Karpas-422 (cell line): ENCODE measurements at regions not wholly inside any gene's neighbourhood (a gene's known extent, or its start where the extent isn't known, plus 50 kb on each side); places are given as distances from the start of the nearest gene placed in this dataset.

Experiments used
- DNase-seq: peaks from one replicate; pipeline ENCODE4 v3.0.0-alpha.2; 2015
- H2AFZ ChIP-seq: fragments of 200-600 bp; sonication (generic); 2 replicates; pipeline ENCODE4 v1.6.1; 2014; ENCODE audit warnings: antibody characterized with exemption, low read length, mixed read lengths
- H3K27ac ChIP-seq: fragments of 200-600 bp; sonication (generic); 2 replicates; pipeline ENCODE4 v1.5.1; 2014; ENCODE audit warnings: mild to moderate bottlenecking, low read length, moderate library complexity
- H3K27me3 ChIP-seq: fragments of 200-600 bp; sonication (generic); 2 replicates; pipeline ENCODE4 v1.6.1; 2014; ENCODE audit warnings: low read length, mixed read lengths
- H3K36me3 ChIP-seq: fragments of 200-600 bp; sonication (generic); 2 replicates; pipeline ENCODE4 v1.6.1; 2014; ENCODE audit warnings: low read length, mixed read lengths; ENCODE audit not compliant: insufficient read depth
- H3K4me1 ChIP-seq: fragments of 200-600 bp; sonication (generic); 2 replicates; pipeline ENCODE4 v1.6.1; 2014; ENCODE audit warnings: mild to moderate bottlenecking, low read length, mixed read lengths
- H3K4me2 ChIP-seq: fragments of 200-600 bp; sonication (generic); 2 replicates; pipeline ENCODE4 v1.6.1; 2014; ENCODE audit warnings: low read length, low read depth, mild to moderate bottlenecking; ENCODE audit not compliant: poor library complexity, severe bottlenecking
- H3K4me3 ChIP-seq: fragments of 200-600 bp; sonication (generic); 2 replicates; pipeline ENCODE4 v1.5.1; 2014; ENCODE audit warnings: mild to moderate bottlenecking, antibody characterized with exemption, low read length, mixed read lengths
- H3K79me2 ChIP-seq: fragments of 200-600 bp; sonication (generic); 2 replicates; pipeline ENCODE4 v1.6.1; 2014; ENCODE audit warnings: mild to moderate bottlenecking, low read length, mixed read lengths
- H3K9ac ChIP-seq: fragments of 200-600 bp; sonication (generic); 2 replicates; pipeline ENCODE4 v1.6.0; 2014; ENCODE audit warnings: low read length
- H3K9me2 ChIP-seq: fragments of 200-600 bp; sonication (generic), shearing (Covaris generic); replicated peaks from 2 replicates; pipeline ENCODE4 v1.6.0; 2014; ENCODE audit warnings: mild to moderate bottlenecking, low read length, moderate library complexity; ENCODE audit not compliant: insufficient read depth
- H3K9me3 ChIP-seq: fragments of 300-700, 200-600 bp; sonication (generic); 2 replicates; pipeline ENCODE4 v1.6.1; 2014; ENCODE audit warnings: low read length, mixed read lengths
- H4K20me1 ChIP-seq: fragments of 200-600 bp; sonication (generic); 2 replicates; pipeline ENCODE4 v1.6.1; 2014; ENCODE audit warnings: mild to moderate bottlenecking, antibody characterized with exemption, low read length, low read depth; ENCODE audit not compliant: insufficient read depth

DNA sequence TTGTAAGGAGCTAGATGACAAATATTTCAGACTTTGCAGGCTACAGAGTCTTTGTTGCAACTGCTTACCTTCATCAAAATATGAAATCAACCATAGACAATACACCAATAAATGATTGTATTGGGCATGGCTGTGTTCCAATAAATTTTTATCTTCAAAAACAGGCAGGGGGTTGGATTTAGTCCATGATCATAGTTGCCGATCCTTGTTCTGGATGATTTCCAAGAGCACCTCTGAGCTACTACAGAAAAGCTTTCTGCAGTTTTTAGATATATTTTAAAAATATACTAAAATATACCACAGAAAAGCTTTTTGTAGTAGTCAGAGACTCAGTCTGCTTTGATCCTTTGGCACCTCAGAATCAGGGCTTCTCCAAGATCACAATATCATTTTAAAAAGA is 145.0 kb downstream of the HTR1B start:
- no peak overlapping the region for H3K27ac ChIP-seq
- no peaks in the 10 kb centered on the region for H3K4me1 ChIP-seq
- H4K20me1 ChIP-seq: no peaks in the 10 kb centered on the region
- DNase-seq: no peak
- no peaks in the 10 kb centered on the region for H3K9me2 ChIP-seq
- no peak overlapping the region for H3K4me2 ChIP-seq
- peaks cover 16% of the 10 kb centered on the region; the same call in 1 of the 2 replicates for H3K9me3 ChIP-seq
- no peak overlapping the region for H2AFZ ChIP-seq
- no peaks in the 10 kb centered on the region for H3K27me3 ChIP-seq
- no peaks in the 10 kb centered on the region for H3K79me2 ChIP-seq
- H3K36me3 ChIP-seq: no peaks in the 10 kb centered on the region
- H3K4me3 ChIP-seq: no peak overlapping the region
- H3K9ac ChIP-seq: no peak overlapping the region

DNA sequence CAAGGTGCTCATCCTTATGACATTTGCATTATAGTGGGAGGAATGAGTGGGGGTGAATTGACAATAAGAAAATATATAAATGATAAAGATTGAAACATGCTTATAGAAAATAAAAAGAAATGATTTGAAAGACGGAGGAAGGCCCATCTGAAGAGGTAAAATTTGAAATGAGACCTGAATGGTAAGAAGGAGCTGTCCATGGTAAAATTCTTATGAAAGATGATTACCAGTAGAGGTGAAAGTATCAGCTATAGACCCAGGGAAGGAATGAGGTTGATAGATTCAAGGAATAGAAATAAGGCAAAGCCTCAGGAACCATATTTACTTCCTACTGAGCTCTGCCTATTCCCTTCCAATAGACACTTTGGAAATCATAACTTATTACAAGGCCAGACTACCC is 149.7 kb downstream of the HTR1B start:
- Histone ChIP-seq H3K27me3 (no peaks in the 10 kb centered on the region), H2AFZ (no peak overlapping the region)
- DNase-seq: no peak

DNA sequence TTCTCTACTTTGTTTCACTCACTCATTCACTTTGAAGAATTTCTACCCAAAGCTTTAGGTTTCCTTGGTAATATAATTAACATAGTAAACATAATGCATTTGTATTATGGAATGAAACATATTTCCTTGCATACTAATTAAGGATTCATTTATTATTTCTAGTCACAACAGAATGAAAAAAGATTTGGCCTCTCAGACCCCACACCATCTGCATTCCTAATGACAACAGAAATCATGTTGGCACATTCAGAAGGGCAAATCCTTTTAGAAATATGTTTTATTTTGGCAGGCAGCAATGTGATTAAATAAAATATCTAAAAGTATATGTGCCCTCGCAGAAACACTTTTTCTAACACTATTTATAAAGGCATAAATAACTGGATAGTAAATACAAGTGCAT is 163.4 kb downstream of the HTR1B start:
- no peak overlapping the region for H3K4me3 ChIP-seq
- H4K20me1 ChIP-seq: no peaks in the 10 kb centered on the region
- H3K4me2 ChIP-seq: no peak overlapping the region
- H3K27ac ChIP-seq: no peak overlapping the region
- DNase-seq: no peak
- H3K9me2 ChIP-seq: no peaks in the 10 kb centered on the region
- no peaks in the 10 kb centered on the region for H3K4me1 ChIP-seq
- H2AFZ ChIP-seq: no peak overlapping the region
- H3K27me3 ChIP-seq: no peaks in the 10 kb centered on the region
- no peaks in the 10 kb centered on the region for H3K36me3 ChIP-seq
- peaks cover 15% of the 10 kb centered on the region; the same call in 1 of the 2 replicates for H3K9me3 ChIP-seq
- no peaks in the 10 kb centered on the region for H3K79me2 ChIP-seq
- H3K9ac ChIP-seq: no peak overlapping the region

More for the DNA sequence above, 149.7 kb downstream of the HTR1B start:
- H3K27ac ChIP-seq: no peak overlapping the region
- no peak overlapping the region for H3K4me2 ChIP-seq
- H3K79me2 ChIP-seq: no peaks in the 10 kb centered on the region
- H3K9me3 ChIP-seq: peaks cover 8% of the 10 kb centered on the region; the same call in 1 of the 2 replicates
- H3K9ac ChIP-seq: no peak overlapping the region
- H3K4me1 ChIP-seq: no peaks in the 10 kb centered on the region
- no peaks in the 10 kb centered on the region for H4K20me1 ChIP-seq
- no peak overlapping the region for H3K4me3 ChIP-seq
- no peaks in the 10 kb centered on the region for H3K36me3 ChIP-seq
- no peaks in the 10 kb centered on the region for H3K9me2 ChIP-seq

GRCh38 chr6:77298283-77298682 is 165.0 kb downstream of the HTR1B start:
- no peaks in the 10 kb centered on the region for H3K4me1 ChIP-seq
- H3K36me3 ChIP-seq: no peaks in the 10 kb centered on the region
- no peak for DNase-seq
- H4K20me1 ChIP-seq: no peaks in the 10 kb centered on the region
- no peaks in the 10 kb centered on the region for H3K9me2 ChIP-seq
- H3K4me3 ChIP-seq: no peak overlapping the region
- H2AFZ ChIP-seq: no peak overlapping the region
- H3K79me2 ChIP-seq: no peaks in the 10 kb centered on the region
- H3K27me3 ChIP-seq: no peaks in the 10 kb centered on the region
- H3K9ac ChIP-seq: no peak overlapping the region
- peaks cover 8% of the 10 kb centered on the region; the same call in 1 of the 2 replicates for H3K9me3 ChIP-seq
- H3K27ac ChIP-seq: no peak overlapping the region
- H3K4me2 ChIP-seq: no peak overlapping the region

- Histone ChIP-seq H3K9ac (no peak overlapping the region), H2AFZ (no peak overlapping the region)
Measured at GRCh38 chr6:77292564-77293546, 170.4 kb downstream of the HTR1B start.

DNA sequence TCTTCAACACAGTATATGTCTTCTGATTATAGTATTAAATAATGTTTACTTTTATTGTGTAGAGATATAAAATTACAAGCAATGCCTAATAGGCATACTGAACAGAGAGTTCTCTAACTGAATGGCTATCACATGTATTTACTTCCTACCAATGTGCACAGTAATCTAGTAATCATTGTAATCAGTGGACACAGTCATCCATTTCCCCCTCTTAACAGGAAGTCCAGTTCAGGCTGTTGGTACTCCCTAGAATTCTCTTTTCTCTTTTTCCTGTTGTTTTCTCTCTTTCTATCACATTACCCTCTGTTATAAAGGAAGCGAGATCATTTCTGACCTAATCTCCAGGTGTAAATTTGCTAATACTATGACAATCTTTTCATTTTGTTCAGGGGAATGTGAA is 172.5 kb downstream of the HTR1B start:
- Histone ChIP-seq H2AFZ (no peak overlapping the region), H3K36me3 (no peaks in the 10 kb centered on the region), H3K27me3 (no peaks in the 10 kb centered on the region), H4K20me1 (no peaks in the 10 kb centered on the region), H3K4me3 (no peak overlapping the region), H3K4me2 (no peak overlapping the region), H3K9me3 (peaks cover 10% of the 10 kb centered on the region; the same call in 1 of the 2 replicates), H3K4me1 (no peaks in the 10 kb centered on the region), H3K79me2 (no peaks in the 10 kb centered on the region), H3K27ac (no peak overlapping the region), H3K9ac (no peak overlapping the region), H3K9me2 (no peaks in the 10 kb centered on the region)
- no peak for DNase-seq

More at GRCh38 chr6:77292564-77293546, 170.4 kb downstream of the HTR1B start:
- no peak for DNase-seq
- Histone ChIP-seq H3K27me3 (no peaks in the 10 kb centered on the region), H3K9me2 (no peaks in the 10 kb centered on the region), H3K79me2 (no peaks in the 10 kb centered on the region), H3K4me1 (no peaks in the 10 kb centered on the region), H3K4me2 (no peak overlapping the region), H3K27ac (no peak overlapping the region), H3K36me3 (no peaks in the 10 kb centered on the region), H3K4me3 (no peak overlapping the region), H3K9me3 (peaks cover 10% of the 10 kb centered on the region; the same call in 1 of the 2 replicates), H4K20me1 (no peaks in the 10 kb centered on the region)

GRCh38 chr6:77286541-77286940 is 176.8 kb downstream of the HTR1B start:
- Histone ChIP-seq H3K79me2 (no peaks in the 10 kb centered on the region), H3K9me2 (no peaks in the 10 kb centered on the region), H3K9ac (no peak overlapping the region), H3K36me3 (no peaks in the 10 kb centered on the region), H3K9me3 (peaks cover 10% of the 10 kb centered on the region), H3K4me2 (no peak overlapping the region), H4K20me1 (no peaks in the 10 kb centered on the region), H3K27ac (no peak overlapping the region), H3K4me3 (no peak overlapping the region), H3K4me1 (no peaks in the 10 kb centered on the region), H3K27me3 (no peaks in the 10 kb centered on the region), H2AFZ (no peak overlapping the region)
- no peak for DNase-seq

DNA sequence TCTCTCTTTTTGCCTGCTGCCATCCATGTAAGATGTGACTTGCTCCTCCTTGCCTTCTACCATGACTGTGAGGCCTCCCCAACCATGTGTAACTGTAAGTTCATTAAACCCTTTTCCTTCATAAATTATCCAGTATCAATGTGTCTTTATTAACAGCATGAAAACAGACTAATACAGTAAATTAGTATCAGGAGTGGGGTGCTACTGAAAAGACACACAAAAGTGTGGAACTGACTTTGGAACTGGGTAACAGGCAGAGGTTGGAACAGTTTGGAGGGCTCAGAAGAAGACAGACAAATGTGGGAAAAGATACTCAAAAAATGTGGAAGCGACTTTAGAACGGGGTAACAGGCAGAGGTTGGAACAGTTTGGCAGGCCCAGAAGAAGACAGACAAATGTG is 189.4 kb downstream of the HTR1B start:
- H3K4me3 ChIP-seq: no peak overlapping the region
- H3K36me3 ChIP-seq: no peaks in the 10 kb centered on the region
- no peak overlapping the region for H2AFZ ChIP-seq
- no peaks in the 10 kb centered on the region for H3K9me2 ChIP-seq
- H3K27me3 ChIP-seq: no peaks in the 10 kb centered on the region
- no peak overlapping the region for H3K27ac ChIP-seq
- no peak overlapping the region for H3K4me2 ChIP-seq
- no peaks in the 10 kb centered on the region for H3K4me1 ChIP-seq
- peaks cover 21% of the 10 kb centered on the region for H3K9me3 ChIP-seq
- no peaks in the 10 kb centered on the region for H4K20me1 ChIP-seq
- no peak overlapping the region for H3K9ac ChIP-seq
- no peak for DNase-seq
- H3K79me2 ChIP-seq: no peaks in the 10 kb centered on the region
